ENCODE measurements at regions not wholly inside any gene's neighbourhood (a gene's known extent, or its start where the extent isn't known, plus 50 kb on each side); places are given as distances from the start of the nearest gene placed in this dataset.

GRCh38 chr18:71329563-71329962, 1040.7 kb downstream of the SOCS6 start:
- Histone ChIP-seq H3K27ac (ENCODE audit: low read depth, low read length) (no peak overlapping the region), H3K9me3 (ENCODE audit: insufficient read depth, low read depth, low read length) (no peaks in the 10 kb centered on the region), H2AK5ac (ENCODE audit: low read length) (no peak overlapping the region), H2BK12ac (ENCODE audit: low read length) (no peak overlapping the region), H4K91ac (ENCODE audit: low read depth, low read length) (no peak overlapping the region), H3K18ac (ENCODE audit: low read length) (no peak overlapping the region), H4K12ac (ENCODE audit: low read depth, low read length) (no peak overlapping the region), H3K14ac (ENCODE audit: low read length) (no peak overlapping the region), H3K36me3 (ENCODE audit: control insufficient read depth in 1 of 2, insufficient read depth in 2 of 2, low read length in 2 of 2) (no peaks in the 10 kb centered on the region), H3K4me2 (ENCODE audit: low read length) (no peak overlapping the region), H2AFZ (ENCODE audit: insufficient read depth, low read length, poor library complexity) (no peak overlapping the region), H3K79me1 (ENCODE audit: low read length) (no peaks in the 10 kb centered on the region), H3K4me3 (ENCODE audit: low read depth, low read length) (no peak overlapping the region), H4K8ac (ENCODE audit: low read depth, low read length) (no peak overlapping the region), H3K27me3 (ENCODE audit: insufficient read depth, low read length) (no peaks in the 10 kb centered on the region), H2BK120ac (ENCODE audit: insufficient read depth, low read length, poor library complexity) (no peak overlapping the region), H3K4ac (ENCODE audit: low read depth, low read length) (no peak overlapping the region), H3K9ac (ENCODE audit: low read length) (no peak overlapping the region), H3K23ac (ENCODE audit: low read length) (no peak overlapping the region), H3K4me1 (ENCODE audit: control insufficient read depth in 1 of 2, insufficient read depth in 2 of 2, low read length in 2 of 2) (no peaks in the 10 kb centered on the region), H2BK5ac (ENCODE audit: low read depth, low read length, poor library complexity) (no peak overlapping the region), H3K79me2 (ENCODE audit: control insufficient read depth, insufficient read depth, low read length, poor library complexity) (no peaks in the 10 kb centered on the region)
- WGBS (ENCODE audit: extremely low coverage, insufficient coverage, insufficient read length), result no CpG with 5 or more reads among the region's 2 CpGs
- DNase-seq, result peak in 1 of 2 donors; percentile 43

DNA sequence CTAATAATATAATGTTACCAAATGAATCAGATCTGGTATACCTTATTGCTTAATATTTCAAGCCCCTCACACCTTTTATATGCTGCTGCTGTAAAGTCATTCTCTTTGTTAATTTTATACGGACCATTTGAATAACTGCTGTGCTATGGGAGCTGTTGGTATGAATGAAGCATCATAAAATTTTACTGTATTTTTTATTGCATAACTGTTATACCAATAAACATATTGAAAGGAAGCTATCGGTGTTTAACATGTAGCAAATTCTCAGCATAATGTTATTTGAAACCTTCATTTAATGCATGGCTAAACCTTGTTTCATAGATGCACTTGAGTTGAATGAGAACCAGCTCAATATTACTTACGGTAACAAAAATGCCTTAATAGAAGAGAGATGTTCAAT, 1040.3 kb downstream of the SOCS6 start:
- no peak for DNase-seq
- H2AFZ ChIP-seq (ENCODE audit: insufficient read depth, low read length, poor library complexity), result no peak overlapping the region
- no peak overlapping the region for H2BK12ac ChIP-seq (ENCODE audit: low read length)
- no peaks in the 10 kb centered on the region for H3K36me3 ChIP-seq (ENCODE audit: control insufficient read depth in 1 of 2, insufficient read depth in 2 of 2, low read length in 2 of 2)
- no peak overlapping the region for H3K14ac ChIP-seq (ENCODE audit: low read length)
- no peak overlapping the region for H3K4ac ChIP-seq (ENCODE audit: low read depth, low read length)
- no peaks in the 10 kb centered on the region for H3K79me1 ChIP-seq (ENCODE audit: low read length)
- H2BK120ac ChIP-seq (ENCODE audit: insufficient read depth, low read length, poor library complexity), result no peak overlapping the region
- no peaks in the 10 kb centered on the region for H3K79me2 ChIP-seq (ENCODE audit: control insufficient read depth, insufficient read depth, low read length, poor library complexity)
- WGBS (ENCODE audit: extremely low coverage, insufficient coverage, insufficient read length), result no CpG with 5 or more reads among the region's 3 CpGs
- H4K12ac ChIP-seq (ENCODE audit: low read depth, low read length), result no peak overlapping the region
- H3K4me2 ChIP-seq (ENCODE audit: low read length), result no peak overlapping the region
- no peak overlapping the region for H2BK5ac ChIP-seq (ENCODE audit: low read depth, low read length, poor library complexity)
- no peak overlapping the region for H3K18ac ChIP-seq (ENCODE audit: low read length)
- H2AK5ac ChIP-seq (ENCODE audit: low read length), result no peak overlapping the region
- H4K91ac ChIP-seq (ENCODE audit: low read depth, low read length), result no peak overlapping the region
- no peaks in the 10 kb centered on the region for H3K27me3 ChIP-seq (ENCODE audit: insufficient read depth, low read length)
- H3K9ac ChIP-seq (ENCODE audit: low read length), result no peak overlapping the region
- no peak overlapping the region for H3K23ac ChIP-seq (ENCODE audit: low read length)
- H3K27ac ChIP-seq (ENCODE audit: low read depth, low read length), result no peak overlapping the region
- H3K4me3 ChIP-seq (ENCODE audit: low read depth, low read length), result no peak overlapping the region
- H3K9me3 ChIP-seq (ENCODE audit: insufficient read depth, low read depth, low read length), result no peaks in the 10 kb centered on the region
- H4K8ac ChIP-seq (ENCODE audit: low read depth, low read length), result no peak overlapping the region
- no peaks in the 10 kb centered on the region for H3K4me1 ChIP-seq (ENCODE audit: control insufficient read depth in 1 of 2, insufficient read depth in 2 of 2, low read length in 2 of 2)

- H2AK5ac ChIP-seq (ENCODE audit: low read length), result no peak overlapping the region
- H3K18ac ChIP-seq (ENCODE audit: low read length), result no peak overlapping the region
- H3K36me3 ChIP-seq (ENCODE audit: control insufficient read depth in 1 of 2, insufficient read depth in 2 of 2, low read length in 2 of 2), result no peaks in the 10 kb centered on the region
- no peak overlapping the region for H3K23ac ChIP-seq (ENCODE audit: low read length)
- H3K14ac ChIP-seq (ENCODE audit: low read length), result no peak overlapping the region
- no peaks in the 10 kb centered on the region for H3K79me2 ChIP-seq (ENCODE audit: control insufficient read depth, insufficient read depth, low read length, poor library complexity)
- no peak overlapping the region for H2BK5ac ChIP-seq (ENCODE audit: low read depth, low read length, poor library complexity)
- no peak overlapping the region for H3K4me2 ChIP-seq (ENCODE audit: low read length)
- no peak overlapping the region for H4K91ac ChIP-seq (ENCODE audit: low read depth, low read length)
- no peak overlapping the region for H3K27ac ChIP-seq (ENCODE audit: low read depth, low read length)
- no peak overlapping the region for H2AFZ ChIP-seq (ENCODE audit: insufficient read depth, low read length, poor library complexity)
- H3K4ac ChIP-seq (ENCODE audit: low read depth, low read length), result no peak overlapping the region
- no peak overlapping the region for H2BK12ac ChIP-seq (ENCODE audit: low read length)
- no peaks in the 10 kb centered on the region for H3K27me3 ChIP-seq (ENCODE audit: insufficient read depth, low read length)
- no peak overlapping the region for H2BK120ac ChIP-seq (ENCODE audit: insufficient read depth, low read length, poor library complexity)
- H3K79me1 ChIP-seq (ENCODE audit: low read length), result no peaks in the 10 kb centered on the region
- no peak for DNase-seq
- H3K4me1 ChIP-seq (ENCODE audit: control insufficient read depth in 1 of 2, insufficient read depth in 2 of 2, low read length in 2 of 2), result no peaks in the 10 kb centered on the region
- H3K4me3 ChIP-seq (ENCODE audit: low read depth, low read length), result no peak overlapping the region
- WGBS (ENCODE audit: extremely low coverage, insufficient coverage, insufficient read length), result no CpG with 5 or more reads among the region's 1 CpG
- no peak overlapping the region for H3K9ac ChIP-seq (ENCODE audit: low read length)
- H4K12ac ChIP-seq (ENCODE audit: low read depth, low read length), result no peak overlapping the region
- no peaks in the 10 kb centered on the region for H3K9me3 ChIP-seq (ENCODE audit: insufficient read depth, low read depth, low read length)
- no peak overlapping the region for H4K8ac ChIP-seq (ENCODE audit: low read depth, low read length)
Observed at GRCh38 chr18:71327850-71328249, 1039.0 kb downstream of the SOCS6 start.

DNA sequence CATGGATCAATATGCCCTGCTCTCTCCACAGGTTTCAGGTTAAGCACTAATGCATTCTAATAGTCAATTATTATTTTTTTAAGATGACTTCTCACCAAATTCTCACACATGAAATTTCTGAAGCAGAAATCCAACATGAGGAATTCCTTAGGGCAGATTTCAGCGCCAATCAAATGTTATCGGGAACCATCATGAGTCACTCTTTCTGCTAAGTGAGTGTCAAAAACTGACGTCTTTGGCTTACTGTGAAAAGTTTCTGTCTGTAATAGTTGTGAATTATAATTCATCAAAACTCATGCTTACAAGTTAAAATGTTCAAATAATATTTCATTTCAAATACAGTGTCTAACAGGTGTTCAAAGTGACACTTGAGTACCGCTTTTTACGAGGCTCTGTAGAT, 1038.6 kb downstream of the SOCS6 start:
- Histone ChIP-seq H3K27me3 (ENCODE audit: insufficient read depth, low read length) (no peaks in the 10 kb centered on the region), H2AFZ (ENCODE audit: insufficient read depth, low read length, poor library complexity) (no peak overlapping the region), H2BK120ac (ENCODE audit: insufficient read depth, low read length, poor library complexity) (no peak overlapping the region), H2BK12ac (ENCODE audit: low read length) (no peak overlapping the region), H3K79me1 (ENCODE audit: low read length) (no peaks in the 10 kb centered on the region), H4K12ac (ENCODE audit: low read depth, low read length) (no peak overlapping the region), H3K23ac (ENCODE audit: low read length) (no peak overlapping the region), H3K9ac (ENCODE audit: low read length) (no peak overlapping the region), H3K18ac (ENCODE audit: low read length) (no peak overlapping the region), H3K14ac (ENCODE audit: low read length) (no peak overlapping the region), H3K79me2 (ENCODE audit: control insufficient read depth, insufficient read depth, low read length, poor library complexity) (no peaks in the 10 kb centered on the region), H4K91ac (ENCODE audit: low read depth, low read length) (no peak overlapping the region), H3K4me3 (ENCODE audit: low read depth, low read length) (no peak overlapping the region), H3K4me1 (ENCODE audit: control insufficient read depth in 1 of 2, insufficient read depth in 2 of 2, low read length in 2 of 2) (no peaks in the 10 kb centered on the region), H2BK5ac (ENCODE audit: low read depth, low read length, poor library complexity) (no peak overlapping the region), H3K4me2 (ENCODE audit: low read length) (no peak overlapping the region), H3K4ac (ENCODE audit: low read depth, low read length) (no peak overlapping the region), H3K36me3 (ENCODE audit: control insufficient read depth in 1 of 2, insufficient read depth in 2 of 2, low read length in 2 of 2) (no peaks in the 10 kb centered on the region), H4K8ac (ENCODE audit: low read depth, low read length) (no peak overlapping the region), H3K27ac (ENCODE audit: low read depth, low read length) (no peak overlapping the region), H2AK5ac (ENCODE audit: low read length) (no peak overlapping the region), H3K9me3 (ENCODE audit: insufficient read depth, low read depth, low read length) (no peaks in the 10 kb centered on the region)
- no CpG with 5 or more reads among the region's 5 CpGs for WGBS (ENCODE audit: extremely low coverage, insufficient coverage, insufficient read length)
- DNase-seq, result no peak
